ENCODE measurements at regions not wholly inside any gene's neighbourhood (a gene's known extent, or its start where the extent isn't known, plus 50 kb on each side); places are given as distances from the start of the nearest gene placed in this dataset.
"Not testable (repeated sequence)": the region's sequence is repeated elsewhere in the genome, so short reads cannot be mapped to it uniquely, and the experiment has no call there.

- H3K4me3 ChIP-seq (replicated peaks in 1 of 2; ENCODE audit: low read depth in 2 of 2, low read length in 2 of 2), result no peak overlapping the region
- no peak for DNase-seq (ENCODE audit: low read depth in 2 of 2)
- no peak for TF ChIP-seq CTCF (IDR thresholded peaks at IDR 0.05; ENCODE audit: low read depth, low read length)
Observed at GRCh38 chr10:100664316-100665149, 80.8 kb upstream of the PAX2 start.

GRCh38 chr10:100666634-100667033 is 78.7 kb upstream of the PAX2 start:
- not testable (repeated sequence) for DNase-seq (ENCODE audit: low read depth in 2 of 2); H3K4me3 ChIP-seq (replicated peaks in 1 of 2; ENCODE audit: low read depth in 2 of 2, low read length in 2 of 2)

- DNase-seq (ENCODE audit: low read depth in 2 of 2), result no peak
- no peak overlapping the region for H3K4me3 ChIP-seq (replicated peaks in 1 of 2; ENCODE audit: low read depth in 2 of 2, low read length in 2 of 2)
- TF ChIP-seq CTCF (IDR thresholded peaks at IDR 0.05; ENCODE audit: low read depth, low read length), result no peak
Observed at GRCh38 chr10:100669616-100670015, 75.8 kb upstream of the PAX2 start.

DNA sequence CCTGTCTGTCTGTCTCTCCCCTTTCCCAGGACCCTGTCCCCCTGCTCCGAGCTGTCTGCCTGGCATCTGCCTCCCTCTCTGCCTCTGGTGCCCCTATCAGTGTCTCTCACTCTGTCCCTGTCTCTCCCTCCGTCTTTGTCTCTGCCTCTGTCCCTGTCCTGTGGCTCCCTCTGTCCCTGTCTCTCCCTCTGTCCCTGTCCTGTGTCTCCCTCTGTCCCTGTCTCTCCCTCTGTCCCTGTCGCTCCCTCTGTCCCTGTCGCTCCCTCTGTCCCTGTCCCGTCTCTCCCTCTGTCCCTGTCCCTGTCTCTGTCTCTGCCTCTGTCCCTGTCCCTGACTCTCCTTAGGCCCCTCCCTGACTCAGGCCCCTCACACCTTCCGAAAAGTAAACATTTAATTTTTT is 75.0 kb upstream of the PAX2 start:
- no peak overlapping the region for H3K4me3 ChIP-seq (replicated peaks in 1 of 2; ENCODE audit: low read depth in 2 of 2, low read length in 2 of 2)
- TF ChIP-seq CTCF (IDR thresholded peaks at IDR 0.05; ENCODE audit: low read depth, low read length), result no peak
- no peak for DNase-seq (ENCODE audit: low read depth in 2 of 2)

- peak in 1 of 2 donors; percentile 5 for DNase-seq (ENCODE audit: low read depth in 2 of 2)
- TF ChIP-seq CTCF (IDR thresholded peaks at IDR 0.05; ENCODE audit: low read depth, low read length), result peak; percentile 32
- H3K4me3 ChIP-seq (replicated peaks in 1 of 2; ENCODE audit: low read depth in 2 of 2, low read length in 2 of 2), result no peak overlapping the region
Observed at GRCh38 chr10:100670828-100671479, 74.4 kb upstream of the PAX2 start.

DNA sequence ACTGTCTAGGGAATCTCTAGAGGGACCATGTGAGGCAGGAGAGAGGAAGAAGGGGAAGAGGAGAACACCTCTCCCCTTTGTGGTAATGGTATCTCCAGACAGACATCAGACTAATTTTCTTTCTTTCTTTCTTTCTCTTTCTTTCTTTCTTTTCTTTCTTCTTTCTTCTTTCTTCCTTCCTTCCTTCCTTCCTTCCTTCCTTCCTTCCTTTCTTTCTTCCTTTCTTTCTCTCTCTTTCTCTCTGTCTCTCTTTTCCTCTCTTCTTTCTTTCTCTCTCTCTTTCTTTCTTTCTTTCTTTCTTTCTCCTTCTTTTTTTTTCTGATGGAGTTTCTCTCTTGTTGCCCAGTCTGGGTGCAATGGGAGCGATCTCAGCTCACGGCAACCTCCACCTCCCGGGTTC is 73.2 kb upstream of the PAX2 start:
- no peak overlapping the region for H3K4me3 ChIP-seq (replicated peaks in 1 of 2; ENCODE audit: low read depth in 2 of 2, low read length in 2 of 2)
- DNase-seq (ENCODE audit: low read depth in 2 of 2), result no peak
- no peak for TF ChIP-seq CTCF (IDR thresholded peaks at IDR 0.05; ENCODE audit: low read depth, low read length)

DNA sequence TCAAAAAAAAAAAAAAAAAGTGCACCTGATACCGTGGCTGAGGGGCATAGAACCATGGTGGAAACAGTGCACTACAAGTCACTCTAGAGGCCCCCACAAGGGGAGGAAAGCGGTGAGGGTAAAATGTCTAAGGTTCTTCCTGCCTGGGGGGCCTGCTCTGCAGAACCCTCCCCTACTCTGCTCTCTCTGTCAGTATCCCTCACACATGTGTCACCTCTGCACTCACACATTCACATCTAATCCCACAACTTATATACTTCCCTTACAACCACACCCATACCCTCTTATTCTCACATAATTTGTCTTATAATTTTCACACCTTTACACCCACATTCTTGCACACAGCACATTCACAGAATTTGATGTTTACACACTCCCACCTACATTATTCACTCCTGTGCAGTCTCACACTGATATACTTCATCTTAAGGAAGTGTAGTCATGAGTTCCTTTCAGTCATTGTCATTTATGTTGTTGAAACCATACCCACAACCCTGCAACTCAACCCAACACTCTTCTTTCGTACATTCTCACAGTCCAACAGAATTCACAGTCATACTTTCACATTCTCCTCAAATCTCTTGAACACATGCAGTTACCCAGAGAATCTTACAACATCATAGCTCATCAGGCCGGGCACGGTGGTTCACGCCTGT is 68.0 kb upstream of the PAX2 start:
- TF ChIP-seq CTCF (IDR thresholded peaks at IDR 0.05; ENCODE audit: low read depth, low read length), result no peak
- DNase-seq (ENCODE audit: low read depth in 2 of 2), result no peak

More for the DNA sequence above, 68.0 kb upstream of the PAX2 start:
- no peak overlapping the region for H3K4me3 ChIP-seq (replicated peaks in 1 of 2; ENCODE audit: low read depth in 2 of 2, low read length in 2 of 2)

Measured in cardiac fibroblast (primary cell).